Motor neuron (in vitro differentiated cells): ENCODE measurements at regions not wholly inside any gene's neighbourhood (a gene's known extent, or its start where the extent isn't known, plus 50 kb on each side); places are given as distances from the start of the nearest gene placed in this dataset.

Experiments
- ATAC-seq, 8 experiments: fragments of 200-7000 bp; cut with Tn5 transposase; replicated peaks in 6 of 8; 2 replicates each; pipeline ENCODE4 v1.8.0; 2021; ENCODE audit warnings: mild to moderate bottlenecking in 8 of 8, moderate library complexity in 8 of 8
- H3K27ac ChIP-seq, 2 donors: fragments of 250-450 bp; sonication (Bioruptor Pico); 2 replicates each; pipeline ENCODE4 v1.9.0; 2021; ENCODE audit warnings: antibody characterized with exemption in 2 of 2, mild to moderate bottlenecking in 2 of 2, moderate library complexity in 1 of 2
- H3K4me1 ChIP-seq, 2 donors: fragments of 250-450 bp; sonication (Bioruptor Pico); replicated peaks in 1 of 2; 2 replicates each; pipeline ENCODE4 v1.6.1; 2021; ENCODE audit warnings: antibody characterized with exemption in 2 of 2, mild to moderate bottlenecking in 2 of 2, moderate library complexity in 1 of 2
- H3K4me3 ChIP-seq, 5 donors: fragments of 250-450 bp; sonication (Bioruptor Pico); 2 replicates each; pipeline ENCODE4 v1.9.0; 2021; ENCODE audit warnings: antibody characterized with exemption in 5 of 5, mild to moderate bottlenecking in 5 of 5, moderate library complexity in 4 of 5
- WGBS, 10 experiments: fragments of 450-650 bp; shearing (Covaris generic); methylation state at CpG; one replicate each; pipeline ENCODE4 v1.0.0; 2022; 5-methylcytosine and 5-hydroxymethylcytosine counted together
- in situ Hi-C, 9 experiments: fragments of 400-800 bp; cut with MboI; loops; one replicate each; pipeline ENCODE4 v1.15.0; 2021; ENCODE audit warnings: low sequenced_read_pairs in 9 of 9, low pct_unique_long_range_greater_than_20kb in 2 of 9; ENCODE audit not compliant: unreplicated experiment in 9 of 9

DNA sequence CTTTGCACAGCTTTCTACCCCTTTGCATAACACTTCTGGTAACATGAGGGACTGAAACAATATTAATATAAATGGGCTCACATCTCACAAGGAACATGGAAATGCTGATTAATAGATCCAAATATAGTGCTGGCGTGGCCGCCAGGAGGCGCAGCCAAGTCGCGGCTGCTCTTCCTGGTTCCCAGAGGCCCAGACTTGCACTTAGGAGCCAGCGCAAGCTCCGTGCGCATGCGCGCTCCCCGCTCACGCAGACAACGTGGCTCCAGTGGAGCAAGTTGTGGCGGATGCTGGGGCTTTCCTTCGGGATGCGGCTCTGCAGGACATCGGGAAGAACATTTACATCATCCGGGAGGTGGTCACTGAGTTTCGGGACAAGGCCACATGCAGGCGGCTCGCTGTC is 318.3 kb upstream of the SLC7A11 start:
- ATAC-seq: no peak
- in situ Hi-C loops: no loop called here
- no peaks in the 10 kb centered on the region for H3K4me1 ChIP-seq
- no peak overlapping the region for H3K4me3 ChIP-seq
- 70 to 100% (median 95%) methylated on average over 1 to 16 of the region's 21 CpGs; no CpG with 5 or more reads in 4 of the 10 experiments for WGBS, 10 experiments
- no peak overlapping the region for H3K27ac ChIP-seq

- 0 to 100% (median 92%) methylated on average over 1 of the region's 1 CpG; no CpG with 5 or more reads in 2 of the 10 experiments for WGBS, 10 experiments
- no peak for ATAC-seq
- in situ Hi-C loops: no loop called here
- Histone ChIP-seq H3K27ac (no peak overlapping the region), H3K4me1 (no peaks in the 10 kb centered on the region), H3K4me3 (no peak overlapping the region)
Observed at GRCh38 chr4:138558886-138559285, 316.7 kb upstream of the SLC7A11 start.

DNA sequence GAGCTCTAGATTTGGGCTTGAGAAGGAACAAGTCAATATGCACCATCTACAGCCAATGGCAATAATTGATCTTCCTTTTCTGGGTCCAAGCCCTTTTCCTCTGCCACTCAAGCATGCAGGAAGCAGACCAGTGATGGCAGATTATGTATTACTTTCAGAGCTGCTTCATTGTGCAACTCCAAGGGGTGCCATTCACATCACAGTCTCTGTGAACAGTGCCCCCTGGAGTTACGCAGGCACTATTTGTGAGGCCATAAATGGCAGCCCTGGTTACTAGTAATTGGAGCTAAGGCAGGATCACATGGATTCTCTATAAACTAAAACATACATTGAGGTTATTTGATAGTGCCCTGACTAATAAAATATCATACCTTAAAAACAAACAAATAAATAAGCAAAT is 313.4 kb upstream of the SLC7A11 start:
- Histone ChIP-seq H3K4me1 (no peaks in the 10 kb centered on the region), H3K27ac (no peak overlapping the region), H3K4me3 (no peak overlapping the region)
- in situ Hi-C loops: no loop called here
- WGBS, 10 experiments: 40 to 88% methylated on average over 1 of the region's 1 CpG; no CpG with 5 or more reads in 8 of the 10 experiments
- peak in 4 of 8 experiments; percentile 35 to 78 (median 40) for ATAC-seq

DNA sequence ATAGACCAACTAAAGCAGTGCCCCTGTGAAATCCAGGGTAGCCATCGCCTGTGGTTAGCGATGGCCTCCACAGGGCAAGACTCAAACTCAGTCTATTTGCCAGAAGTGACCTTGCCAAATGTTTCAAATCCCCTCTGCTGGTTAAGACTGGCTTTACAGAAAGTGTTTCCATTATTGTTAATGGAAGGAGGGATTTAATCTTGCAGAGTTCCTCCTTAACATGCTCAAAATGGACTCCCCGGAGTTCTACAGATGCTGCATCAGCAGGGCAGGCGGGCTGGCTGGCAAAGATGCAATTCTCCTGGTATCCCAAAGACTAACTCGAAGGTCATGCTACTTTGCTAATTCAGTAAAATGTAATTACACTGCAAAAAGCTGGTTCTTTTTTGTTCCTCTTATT is 313.0 kb upstream of the SLC7A11 start:
- H3K27ac ChIP-seq: no peak overlapping the region
- peak in 1 of 8 experiments; percentile 27 for ATAC-seq
- H3K4me3 ChIP-seq: no peak overlapping the region
- H3K4me1 ChIP-seq: no peaks in the 10 kb centered on the region
- in situ Hi-C loops: no loop called here
- WGBS, 10 experiments: 30 to 100% (median 72%) methylated on average over 1 to 5 of the region's 5 CpGs; no CpG with 5 or more reads in 4 of the 10 experiments

DNA sequence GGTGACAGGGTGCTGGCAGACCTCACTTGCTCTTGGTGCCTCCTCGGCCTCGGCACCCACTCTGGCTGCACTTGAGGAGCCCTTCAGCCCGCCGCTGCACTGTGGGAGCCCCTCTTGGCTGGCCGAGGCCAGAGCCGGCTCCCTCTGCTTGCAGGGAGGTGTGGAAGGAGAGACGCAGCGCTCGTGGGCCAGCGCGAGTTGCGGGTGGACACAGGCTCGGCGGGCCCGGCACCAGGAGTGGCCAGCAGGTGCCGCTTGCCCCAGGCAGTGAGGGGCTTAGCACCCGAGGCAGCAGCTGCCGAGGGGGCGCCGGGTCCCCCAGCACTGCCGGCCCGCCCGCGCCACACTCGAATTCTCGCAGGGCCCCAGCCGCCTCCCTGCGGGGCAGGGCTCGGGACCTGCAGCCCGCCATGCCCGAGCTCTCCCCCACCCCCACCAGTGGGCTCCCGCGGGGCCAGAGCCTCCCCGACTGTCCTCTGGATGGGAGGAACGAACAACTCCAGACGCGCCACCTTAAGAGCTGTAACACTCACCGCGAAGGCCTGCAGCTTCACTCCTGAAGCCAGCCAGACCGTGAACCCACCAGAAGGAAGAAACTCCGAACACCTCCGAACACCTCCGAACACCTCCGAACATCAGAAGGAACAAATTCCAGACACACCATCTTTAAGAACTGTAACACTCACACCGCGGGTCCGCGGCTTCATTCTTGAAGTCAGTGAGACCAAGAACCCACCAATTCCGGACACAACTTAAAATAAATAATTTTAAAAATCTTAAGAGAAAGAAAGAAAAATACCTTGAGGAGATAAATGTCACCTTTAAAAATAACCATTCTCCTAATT is 311.1 kb upstream of the SLC7A11 start:
- no peak overlapping the region for H3K4me3 ChIP-seq
- H3K27ac ChIP-seq: no peak overlapping the region
- in situ Hi-C loops: no loop called here
- no peaks in the 10 kb centered on the region for H3K4me1 ChIP-seq
- no peak for ATAC-seq
- 60 to 100% (median 97%) methylated on average over 1 to 11 of the region's 49 CpGs; no CpG with 5 or more reads in 2 of the 10 experiments for WGBS, 10 experiments

DNA sequence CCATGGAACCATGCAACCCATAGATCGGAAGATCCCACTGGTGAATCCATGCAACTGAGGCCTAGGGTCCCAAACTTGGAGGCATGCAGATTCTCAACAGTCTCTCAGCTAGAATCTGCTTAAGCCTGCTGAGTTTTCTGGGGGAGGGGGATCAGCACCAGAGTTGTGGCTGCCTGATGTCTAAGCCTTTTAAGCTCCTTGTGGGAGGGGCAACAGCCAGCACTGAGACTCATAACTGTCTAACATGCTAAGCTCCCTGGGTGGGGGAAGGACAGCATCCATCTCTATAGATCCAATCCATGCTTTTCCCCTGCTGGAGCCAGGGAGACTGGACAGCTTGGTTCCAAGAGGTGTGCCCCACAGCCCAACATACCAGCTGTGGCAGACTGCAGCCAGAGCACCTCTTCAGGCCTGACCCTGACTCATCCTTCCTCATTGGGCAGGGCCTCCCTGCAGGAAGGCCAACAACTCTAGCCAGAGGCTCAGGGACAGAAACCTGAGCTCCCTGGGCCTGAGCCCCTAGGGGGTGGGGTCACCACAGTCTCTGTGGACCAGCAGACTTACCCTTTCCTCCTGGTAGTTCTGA is 300.1 kb upstream of the SLC7A11 start:
- peak in 2 of 8 experiments; percentile 60 to 65 for ATAC-seq
- WGBS, 10 experiments: 100% methylated on average over 1 of the region's 1 CpG; no CpG with 5 or more reads in 9 of the 10 experiments
- H3K4me1 ChIP-seq: no peaks in the 10 kb centered on the region
- no peak overlapping the region for H3K27ac ChIP-seq
- no peak overlapping the region for H3K4me3 ChIP-seq
- in situ Hi-C loops: no loop called here

GRCh38 chr4:138540056-138540800 is 298.1 kb upstream of the SLC7A11 start:
- no peak overlapping the region for H3K4me3 ChIP-seq
- no peak for ATAC-seq
- H3K4me1 ChIP-seq: no peaks in the 10 kb centered on the region
- in situ Hi-C loops: no loop called here
- no peak overlapping the region for H3K27ac ChIP-seq
- 14 to 100% (median 63%) methylated on average over 1 to 4 of the region's 4 CpGs for WGBS, 10 experiments

- WGBS, 10 experiments: 25 to 86% (median 69%) methylated on average over 1 to 2 of the region's 2 CpGs; no CpG with 5 or more reads in 3 of the 10 experiments
- in situ Hi-C loops: no loop called here
- H3K4me1 ChIP-seq: no peaks in the 10 kb centered on the region
- H3K27ac ChIP-seq: no peak overlapping the region
- no peak for ATAC-seq
- no peak overlapping the region for H3K4me3 ChIP-seq
Observed at GRCh38 chr4:138538743-138539142, 296.6 kb upstream of the SLC7A11 start.

DNA sequence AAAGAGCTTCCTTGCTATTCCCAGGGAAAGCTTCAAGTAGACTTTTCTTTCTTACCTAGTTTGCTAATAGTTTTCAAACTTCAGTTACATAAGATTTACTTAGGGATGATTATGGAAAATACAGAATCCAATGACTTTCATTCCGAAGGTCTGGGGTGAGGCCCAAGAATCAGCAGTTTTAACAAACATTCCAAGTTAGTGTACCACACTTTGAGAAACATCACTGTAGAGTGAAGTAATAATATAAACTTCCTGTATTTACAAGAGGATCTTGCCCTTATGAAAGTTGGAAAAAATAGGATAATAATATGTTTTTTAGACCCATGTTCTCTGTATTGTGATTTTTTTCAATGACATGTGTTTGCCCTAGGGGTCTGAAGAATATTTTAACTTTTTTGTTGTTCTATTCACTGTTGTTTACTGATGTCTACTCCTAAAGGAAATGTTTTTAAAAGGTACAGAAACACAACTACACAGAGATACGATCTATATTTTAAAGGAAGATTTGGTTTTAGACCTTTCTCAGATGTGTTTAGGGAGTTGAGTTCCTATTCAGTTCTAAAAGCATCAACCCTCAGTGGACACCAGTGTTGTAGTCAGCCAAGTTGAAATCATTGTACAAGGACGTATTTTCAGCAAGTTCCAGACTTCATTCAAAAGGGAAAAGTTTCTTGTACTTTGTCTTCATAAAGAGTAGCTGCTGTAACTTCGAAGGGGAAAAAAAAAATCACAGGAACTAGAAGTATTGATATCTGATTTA is 295.8 kb upstream of the SLC7A11 start:
- no peak overlapping the region for H3K4me3 ChIP-seq
- in situ Hi-C loops: no loop called here
- H3K27ac ChIP-seq: no peak overlapping the region
- ATAC-seq: no peak
- H3K4me1 ChIP-seq: no peaks in the 10 kb centered on the region
- WGBS, 10 experiments: 27 to 100% (median 71%) methylated on average over 1 to 4 of the region's 4 CpGs

DNA sequence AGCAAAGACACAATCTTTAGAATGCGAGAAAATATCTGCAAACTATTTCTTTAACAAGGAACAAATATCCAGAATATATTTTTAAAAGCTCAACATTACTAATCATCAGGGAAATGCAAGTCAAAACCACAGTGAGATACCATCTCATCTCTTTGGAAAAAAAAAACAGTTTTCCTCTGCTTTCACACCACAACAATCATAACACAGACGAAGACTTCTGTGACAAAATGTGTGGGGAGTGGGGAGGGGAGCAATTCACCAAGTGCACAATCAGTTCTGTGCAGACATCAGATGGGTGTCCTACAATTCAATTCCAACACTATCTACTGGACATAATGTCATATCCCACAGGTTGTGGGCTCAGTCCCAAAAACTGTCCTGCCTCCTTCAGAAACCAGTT is 293.2 kb upstream of the SLC7A11 start:
- ATAC-seq: no peak
- Histone ChIP-seq H3K4me3 (no peak overlapping the region), H3K4me1 (no peaks in the 10 kb centered on the region), H3K27ac (no peak overlapping the region)
- WGBS, 10 experiments: 38 to 100% (median 70%) methylated on average over 1 to 2 of the region's 2 CpGs; no CpG with 5 or more reads in 1 of the 10 experiments
- in situ Hi-C loops: no loop called here

GRCh38 chr4:138522366-138522765 is 280.2 kb upstream of the SLC7A11 start:
- H3K4me3 ChIP-seq: no peak overlapping the region
- ATAC-seq: peak in 3 of 8 experiments; percentile 47 to 53 (median 51)
- in situ Hi-C loops: no loop called here

DNA sequence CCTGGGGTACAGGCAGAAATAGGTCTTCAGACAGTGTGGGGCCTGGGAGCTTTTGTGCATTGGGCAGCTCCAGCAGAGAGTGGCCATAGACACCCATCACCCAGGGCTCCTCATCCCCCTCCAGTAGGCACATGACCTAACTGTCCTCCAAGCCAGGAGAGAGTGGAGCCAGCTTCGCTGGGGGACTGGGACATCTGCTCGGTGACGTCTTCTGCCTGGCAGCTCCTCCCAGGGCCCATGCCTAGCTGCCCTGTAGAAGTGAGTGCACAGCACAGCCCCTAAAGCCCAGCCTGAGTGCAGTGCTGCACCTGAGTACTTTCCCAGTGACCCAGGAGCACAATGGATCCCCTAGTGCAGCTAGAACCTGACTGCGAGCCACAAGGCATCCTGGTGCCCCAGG is 279.7 kb upstream of the SLC7A11 start:
- in situ Hi-C loops: no loop called here
- no peak overlapping the region for H3K27ac ChIP-seq
- WGBS, 10 experiments: 20 to 94% (median 83%) methylated on average over 1 to 4 of the region's 4 CpGs; no CpG with 5 or more reads in 7 of the 10 experiments
- H3K4me1 ChIP-seq: no peaks in the 10 kb centered on the region
- no peak for ATAC-seq
- H3K4me3 ChIP-seq: no peak overlapping the region

More at GRCh38 chr4:138522366-138522765, 280.2 kb upstream of the SLC7A11 start:
- WGBS, 10 experiments: 20% methylated on average over 1 of the region's 1 CpG; no CpG with 5 or more reads in 9 of the 10 experiments
- H3K4me1 ChIP-seq: no peaks in the 10 kb centered on the region
- no peak overlapping the region for H3K27ac ChIP-seq
